CD4-positive, alpha-beta T cell treated with Interleukin-4 for 1 hour (primary cell): ENCODE measurements at regions not wholly inside any gene's neighbourhood (a gene's known extent, or its start where the extent isn't known, plus 50 kb on each side); places are given as distances from the start of the nearest gene placed in this dataset.

Experiments used
- DNase-seq, 2 donors: peaks; one replicate each; pipeline ENCODE4 v3.0.0-alpha.2; 2020 to 2022

- no peak for DNase-seq
Observed at GRCh38 chr15:94770199-94770598, 538.8 kb downstream of the MCTP2 start.

- DNase-seq: no peak
Observed at GRCh38 chr15:94777037-94777436, 545.7 kb downstream of the MCTP2 start.

- DNase-seq: no peak
Observed at GRCh38 chr15:94778840-94779239, 547.5 kb downstream of the MCTP2 start.

GRCh38 chr15:94780166-94780565, 548.8 kb downstream of the MCTP2 start:
- no peak for DNase-seq

GRCh38 chr15:94785091-94785490, 553.7 kb downstream of the MCTP2 start:
- DNase-seq: no peak

GRCh38 chr15:94791008-94791407, 559.6 kb downstream of the MCTP2 start:
- DNase-seq: no peak

GRCh38 chr15:94791510-94791909, 560.1 kb downstream of the MCTP2 start:
- DNase-seq: no peak

- DNase-seq: no peak
Observed at GRCh38 chr15:94792196-94792595, 560.8 kb downstream of the MCTP2 start.

- DNase-seq: no peak
Observed at GRCh38 chr15:94793207-94793606, 561.8 kb downstream of the MCTP2 start.

GRCh38 chr15:94793641-94794040, 562.3 kb downstream of the MCTP2 start:
- DNase-seq: no peak

- no peak for DNase-seq
Observed at GRCh38 chr15:94804613-94805012, 573.3 kb downstream of the MCTP2 start.

GRCh38 chr15:94815110-94815731, 583.9 kb downstream of the MCTP2 start:
- DNase-seq: no peak

GRCh38 chr15:94815914-94816313, 584.6 kb downstream of the MCTP2 start:
- no peak for DNase-seq

GRCh38 chr15:94829887-94830884, 598.8 kb downstream of the MCTP2 start:
- DNase-seq: no peak

GRCh38 chr15:94834000-94834399, 602.6 kb downstream of the MCTP2 start:
- no peak for DNase-seq

- DNase-seq: no peak
Observed at GRCh38 chr15:94834494-94834893, 603.1 kb downstream of the MCTP2 start.

- no peak for DNase-seq
Observed at GRCh38 chr15:94838281-94838680, 606.9 kb downstream of the MCTP2 start.

GRCh38 chr15:94840794-94841783, 609.7 kb downstream of the MCTP2 start:
- no peak for DNase-seq

GRCh38 chr15:94843060-94843459, 611.7 kb downstream of the MCTP2 start:
- no peak for DNase-seq

- no peak for DNase-seq
Observed at GRCh38 chr15:94844198-94844537, 612.8 kb downstream of the MCTP2 start.

GRCh38 chr15:94844538-94845389, 613.4 kb downstream of the MCTP2 start:
- no peak for DNase-seq

- no peak for DNase-seq
Observed at GRCh38 chr15:94845390-94845716, 614.0 kb downstream of the MCTP2 start.
